Stimulated activated CD4-positive, alpha-beta T cell treated with anti-CD3 and anti-CD28 coated beads, Interleukin-15, amount 100 ng/mL, for 48 hours (primary cell): ENCODE measurements at regions not wholly inside any gene's neighbourhood (a gene's known extent, or its start where the extent isn't known, plus 50 kb on each side); places are given as distances from the start of the nearest gene placed in this dataset.
"Not testable (repeated sequence)": the region's sequence is repeated elsewhere in the genome, so short reads cannot be mapped to it uniquely, and the experiment has no call there.

Experiments used
- DNase-seq, 2 donors: peaks; one replicate each; pipeline ENCODE4 v3.0.0-alpha.2; 2020; ENCODE audit warnings: low read depth in 2 of 2

- DNase-seq = no peak
Measured at GRCh38 chr17:13864521-13864920, 204.8 kb upstream of the COX10 start.

- DNase-seq = no peak
Measured at GRCh38 chr17:13865650-13866049, 203.7 kb upstream of the COX10 start.

GRCh38 chr17:13869331-13869940, 199.9 kb upstream of the COX10 start:
- DNase-seq = no peak

GRCh38 chr17:13871261-13871660, 198.0 kb upstream of the COX10 start:
- DNase-seq = no peak

GRCh38 chr17:13874134-13874533, 195.2 kb upstream of the COX10 start:
- DNase-seq = no peak

GRCh38 chr17:13874817-13875216, 194.5 kb upstream of the COX10 start:
- DNase-seq = no peak

- no peak for DNase-seq
Measured at GRCh38 chr17:13879961-13880466, 189.3 kb upstream of the COX10 start.

- no peak for DNase-seq
Measured at GRCh38 chr17:13883659-13884058, 185.6 kb upstream of the COX10 start.

GRCh38 chr17:13884347-13884746, 185.0 kb upstream of the COX10 start:
- no peak for DNase-seq

GRCh38 chr17:13885550-13885949, 183.8 kb upstream of the COX10 start:
- DNase-seq = no peak

- DNase-seq = no peak
Measured at GRCh38 chr17:13885953-13886889, 183.1 kb upstream of the COX10 start.

- no peak for DNase-seq
Measured at GRCh38 chr17:13888056-13888609, 181.2 kb upstream of the COX10 start.

- DNase-seq = not testable (repeated sequence)
Measured at GRCh38 chr17:13908971-13909370, 160.3 kb upstream of the COX10 start.

GRCh38 chr17:13909901-13910519, 159.3 kb upstream of the COX10 start:
- DNase-seq = no peak

GRCh38 chr17:13917634-13918033, 151.7 kb upstream of the COX10 start:
- no peak for DNase-seq

GRCh38 chr17:13918247-13918646, 151.1 kb upstream of the COX10 start:
- no peak for DNase-seq

- no peak for DNase-seq
Measured at GRCh38 chr17:13919818-13920217, 149.5 kb upstream of the COX10 start.

- no peak for DNase-seq
Measured at GRCh38 chr17:13920413-13920812, 148.9 kb upstream of the COX10 start.

GRCh38 chr17:13921841-13922776, 147.2 kb upstream of the COX10 start:
- DNase-seq = no peak

GRCh38 chr17:13922885-13923284, 146.4 kb upstream of the COX10 start:
- no peak for DNase-seq

GRCh38 chr17:13925579-13925978, 143.7 kb upstream of the COX10 start:
- no peak for DNase-seq
